ENCODE measurements at regions not wholly inside any gene's neighbourhood (a gene's known extent, or its start where the extent isn't known, plus 50 kb on each side); places are given as distances from the start of the nearest gene placed in this dataset.

- CTCF ChIA-PET, result no interaction called here
- no peaks in the 10 kb centered on the region for H3K4me1 ChIP-seq (replicated peaks; ENCODE audit: insufficient read depth)
- no peaks in the 10 kb centered on the region for H3F3A ChIP-seq (ENCODE audit: insufficient read depth, low read depth)
- no TSS peak for BruUV-seq (replicated peaks)
- intact Hi-C loops (cut with micrococcal nuclease; ENCODE audit: unreplicated experiment), result no loop called here
- H4K20me1 ChIP-seq (ENCODE audit: insufficient read depth), result no peaks in the 10 kb centered on the region
- H3K27me3 ChIP-seq (ENCODE audit: insufficient read depth, low read depth), result no peaks in the 10 kb centered on the region
- no peak overlapping the region for H3K27ac ChIP-seq
- no peaks in the 10 kb centered on the region for H3K36me3 ChIP-seq (ENCODE audit: low read depth)
- no peak for TF ChIP-seq EZH2 (IDR thresholded peaks at IDR 0.05; ENCODE audit: low read depth)
- no peak for TF ChIP-seq CTCF (conservative IDR thresholded peaks at IDR 0.05)
- no peak overlapping the region for H3K4me2 ChIP-seq
- H3K79me2 ChIP-seq (ENCODE audit: low read depth), result no peaks in the 10 kb centered on the region
- H2AFZ ChIP-seq, result no peak overlapping the region
- DNase-seq, result no peak
- POLR2A ChIA-PET (ENCODE audit: unreplicated experiment), result no interaction called here
- no peaks in the 10 kb centered on the region for H3K9me2 ChIP-seq (ENCODE audit: insufficient read depth)
- peaks cover 10% of the 10 kb centered on the region for H3K9me3 ChIP-seq (ENCODE audit: insufficient read depth, low read depth)
- H3K4me3 ChIP-seq, result no peak overlapping the region
Measured at GRCh38 chr5:143946837-143947236, 134.9 kb downstream of the HMHB1 start.

GRCh38 chr5:143947313-143947712, 135.4 kb downstream of the HMHB1 start:
- Histone ChIP-seq H3K4me3 (no peak overlapping the region), H3K27me3 (ENCODE audit: insufficient read depth, low read depth) (no peaks in the 10 kb centered on the region), H2AFZ (no peak overlapping the region), H3F3A (ENCODE audit: insufficient read depth, low read depth) (no peaks in the 10 kb centered on the region), H3K9me3 (ENCODE audit: insufficient read depth, low read depth) (peaks cover 12% of the 10 kb centered on the region), H3K27ac (no peak overlapping the region), H3K4me1 (replicated peaks; ENCODE audit: insufficient read depth) (no peaks in the 10 kb centered on the region), H3K9me2 (ENCODE audit: insufficient read depth) (no peaks in the 10 kb centered on the region), H3K4me2 (no peak overlapping the region), H4K20me1 (ENCODE audit: insufficient read depth) (no peaks in the 10 kb centered on the region), H3K79me2 (ENCODE audit: low read depth) (no peaks in the 10 kb centered on the region), H3K36me3 (ENCODE audit: low read depth) (no peaks in the 10 kb centered on the region)
- CTCF ChIA-PET, result no interaction called here
- no TSS peak for BruUV-seq (replicated peaks)
- POLR2A ChIA-PET (ENCODE audit: unreplicated experiment), result no interaction called here
- TF ChIP-seq EZH2 (IDR thresholded peaks at IDR 0.05; ENCODE audit: low read depth) (no peak), CTCF (conservative IDR thresholded peaks at IDR 0.05) (no peak)
- no peak for DNase-seq
- intact Hi-C loops (cut with micrococcal nuclease; ENCODE audit: unreplicated experiment), result no loop called here

- Histone ChIP-seq H4K20me1 (ENCODE audit: insufficient read depth) (no peaks in the 10 kb centered on the region), H3K36me3 (ENCODE audit: low read depth) (no peaks in the 10 kb centered on the region), H3K27ac (no peak overlapping the region), H3K4me3 (no peak overlapping the region), H3K9me2 (ENCODE audit: insufficient read depth) (no peaks in the 10 kb centered on the region), H3K27me3 (ENCODE audit: insufficient read depth, low read depth) (no peaks in the 10 kb centered on the region), H3K4me2 (no peak overlapping the region), H3K9me3 (ENCODE audit: insufficient read depth, low read depth) (peaks cover 5% of the 10 kb centered on the region; the same call in 1 of the 2 replicates), H3K79me2 (ENCODE audit: low read depth) (no peaks in the 10 kb centered on the region), H3F3A (ENCODE audit: insufficient read depth, low read depth) (no peaks in the 10 kb centered on the region), H2AFZ (no peak overlapping the region), H3K4me1 (replicated peaks; ENCODE audit: insufficient read depth) (no peaks in the 10 kb centered on the region)
- no peak for DNase-seq
- CTCF ChIA-PET, result no interaction called here
- BruUV-seq (replicated peaks), result no TSS peak
- TF ChIP-seq EZH2 (IDR thresholded peaks at IDR 0.05; ENCODE audit: low read depth), result no peak
- no peak for TF ChIP-seq CTCF (conservative IDR thresholded peaks at IDR 0.05)
- intact Hi-C loops (cut with micrococcal nuclease; ENCODE audit: unreplicated experiment), result no loop called here
- POLR2A ChIA-PET (ENCODE audit: unreplicated experiment), result no interaction called here
Measured at GRCh38 chr5:143952809-143953208, 140.8 kb downstream of the HMHB1 start.

Measured in PC-9 (cell line).